GM12878 (cell line): ENCODE measurements at regions not wholly inside any gene's neighbourhood (a gene's known extent, or its start where the extent isn't known, plus 50 kb on each side); places are given as distances from the start of the nearest gene placed in this dataset.

Source experiments
- ATAC-seq: fragments of 200-7000 bp; cut with Tn5 transposase; 3 replicates; pipeline ENCODE4 v1.9.1; 2020; ENCODE audit warnings: mild to moderate bottlenecking, moderate library complexity
- BruUV-seq: library from RNA; stranded (reverse); fragments of 400-500 nt; replicated peaks from 2 replicates; lab custom pipeline; 2021; lab: Mats Ljungman, UMichigan
- CTCF ChIA-PET: fragments of 300-600 bp; sonication (Branson Sonifier 250); formaldehyde crosslinking; extraction: SDS; loops from one replicate; lab custom pipeline; 2021; ENCODE audit warnings: inconsistent platforms; lab: Yijun Ruan, JAX
- POLR2A ChIA-PET: fragments of 350-600 bp; formaldehyde crosslinking; extraction: SDS; loops from one replicate; lab custom pipeline; 2021; ENCODE audit warnings: inconsistent platforms; lab: Charles Lee
- RAD21 ChIA-PET: fragments of 300-600 bp; sonication (Branson Sonifier 250); formaldehyde crosslinking; loops from one replicate; lab custom pipeline; 2023; ENCODE audit warnings: antibody characterized with exemption; ENCODE audit not compliant: unreplicated experiment; lab: Charles Lee
- SMC1A ChIA-PET: fragments of 300-600 bp; sonication (Branson Sonifier 250); formaldehyde crosslinking; loops from one replicate; lab custom pipeline; 2023; ENCODE audit not compliant: unreplicated experiment, uncharacterized antibody; lab: Charles Lee
- DNase-seq: peaks from one replicate; pipeline ENCODE4 v3.0.0-alpha.2; 2011; ENCODE audit warnings: low read depth, low spot score
- FAIRE-seq: peaks from 3 replicates; lab custom pipeline; 2011; peaks lifted over from hg19 to GRCh38; lab: Jason Lieb, UNC
- H2AFZ ChIP-seq: 2 replicates; pipeline ENCODE4 v1.6.0; 2011; ENCODE audit warnings: low read depth, low read length, control low read depth; ENCODE audit not compliant: control insufficient read depth
- H3K27ac ChIP-seq: 2 replicates; pipeline ENCODE4 v1.5.1; 2011; ENCODE audit warnings: control low read depth; ENCODE audit not compliant: control insufficient read depth, insufficient read depth
- H3K27me3 ChIP-seq, 2 experiments: replicated peaks in 1 of 2; 2 replicates each; pipeline versions ENCODE4 v1.6.0 to v1.6.1; 2011; ENCODE audit warnings: low read length in 1 of 2; ENCODE audit not compliant: control insufficient read depth in 2 of 2, insufficient read depth in 2 of 2
- H3K36me3 ChIP-seq, 2 experiments: 2 replicates each; pipeline ENCODE4 v1.5.1; 2011; ENCODE audit warnings: low read length in 1 of 2; ENCODE audit not compliant: control insufficient read depth in 2 of 2, insufficient read depth in 2 of 2
- H3K4me1 ChIP-seq: 2 replicates; pipeline ENCODE4 v1.6.1; 2011; ENCODE audit warnings: mild to moderate bottlenecking, low read length, moderate library complexity, mixed read lengths; ENCODE audit not compliant: control insufficient read depth, insufficient read depth
- H3K4me2 ChIP-seq: 2 replicates; pipeline ENCODE4 v1.6.0; 2011; ENCODE audit warnings: control low read depth; ENCODE audit not compliant: control insufficient read depth, insufficient read depth
- H3K4me3 ChIP-seq: fragments of 200-600 bp; sonication (generic); 2 replicates; pipeline ENCODE4 v1.5.1; 2016
- H3K79me2 ChIP-seq: 2 replicates; pipeline ENCODE4 v1.6.0; 2011; ENCODE audit warnings: low read length; ENCODE audit not compliant: control insufficient read depth, insufficient read depth
- H3K9ac ChIP-seq: 2 replicates; pipeline ENCODE4 v1.8.0; 2011; ENCODE audit warnings: low read length, control low read depth, mixed read lengths; ENCODE audit not compliant: control insufficient read depth, insufficient read depth
- H3K9me3 ChIP-seq: replicated peaks from 3 replicates; pipeline ENCODE4 v1.5.1; 2011; ENCODE audit warnings: mild to moderate bottlenecking, low read length; ENCODE audit not compliant: control insufficient read depth, insufficient read depth
- H4K20me1 ChIP-seq: 2 replicates; pipeline ENCODE4 v1.6.0; 2011; ENCODE audit not compliant: control insufficient read depth, insufficient read depth
- CHD1 ChIP-seq: IDR thresholded peaks from 2 replicates; pipeline ENCODE4 v1.6.1; 2012; ENCODE audit warnings: low read depth, low read length, improper control_type of control experiment
- ESRRA ChIP-seq: IDR thresholded peaks from 2 replicates; pipeline ENCODE4 v1.6.1; 2012; ENCODE audit warnings: mild to moderate bottlenecking, low read length, improper control_type of control experiment
- FOS ChIP-seq: IDR thresholded peaks from 3 replicates; pipeline ENCODE4 v1.6.1; 2011; ENCODE audit warnings: borderline replicate concordance; ENCODE audit not compliant: insufficient read length; ENCODE audit errors: extremely low read depth
- IRF4 ChIP-seq: IDR thresholded peaks from 2 replicates; pipeline ENCODE4 v1.6.1; 2011; ENCODE audit warnings: low read depth, low read length
- JUND ChIP-seq: IDR thresholded peaks from 2 replicates; pipeline ENCODE4 v1.6.1; 2012; ENCODE audit warnings: low read depth, mild to moderate bottlenecking, low read length, improper control_type of control experiment, moderate library complexity
- ZNF274 ChIP-seq: IDR thresholded peaks from one replicate; pipeline ENCODE4 v1.8.0; 2011; ENCODE audit not compliant: insufficient read length, insufficient read depth
- WGBS: methylation state at CpG from one replicate; pipeline ENCODE4 v1.1.6; 2016; ENCODE audit warnings: low lambda C conversion rate; ENCODE audit not compliant: insufficient replicate concordance, insufficient coverage; ENCODE audit errors: missing lambda C conversion rate; 5-methylcytosine and 5-hydroxymethylcytosine counted together
- in situ Hi-C: fragments of 300-500 bp; cut with MboI; formaldehyde crosslinking; loops from 9 replicates; pipeline ENCODE4 v1.14.3; 2018; ENCODE audit warnings: mixed read lengths
- intact Hi-C: fragments of 100-400 bp; cut with micrococcal nuclease; formaldehyde crosslinking; loops from one replicate; pipeline ENCODE4 v1.14.2; 2022; ENCODE audit not compliant: unreplicated experiment
- TF ChIP-seq, protein P1 (sequence below): fragments of 450-650 bp; IDR thresholded peaks from 2 replicates; pipeline ENCODE4 v1.6.1; 2017; ENCODE audit warnings: mild to moderate bottlenecking

GRCh38 chr2:172195836-172196376 is 93.2 kb upstream of the DLX2 start:
- ChIA-PET RAD21 (no interaction called here), POLR2A (no interaction called here), SMC1A (no interaction called here), CTCF (no interaction called here)
- Histone ChIP-seq H3K4me1 (no peaks in the 10 kb centered on the region), H3K36me3 (no peaks in the 10 kb centered on the region), H3K27me3 (no peaks in the 10 kb centered on the region), H3K9ac (no peak overlapping the region), H2AFZ (no peak overlapping the region), H3K4me2 (no peak overlapping the region), H3K9me3 (peaks cover 2% of the 10 kb centered on the region; the same call in 2 of the 3 replicates), H3K27ac (no peak overlapping the region), H3K79me2 (no peaks in the 10 kb centered on the region), H4K20me1 (no peaks in the 10 kb centered on the region), H3K4me3 (no peak overlapping the region)
- in situ Hi-C loops (no loop called here), intact Hi-C loops (no loop called here)
- FAIRE-seq (no peak), ATAC-seq (no peak), DNase-seq (no peak)
- 25% methylated on average over 6 of the region's 6 CpGs for WGBS
- TF ChIP-seq FOS = no peak
- TF ChIP-seq CHD1 = no peak
- TF ChIP-seq, protein P1, sequence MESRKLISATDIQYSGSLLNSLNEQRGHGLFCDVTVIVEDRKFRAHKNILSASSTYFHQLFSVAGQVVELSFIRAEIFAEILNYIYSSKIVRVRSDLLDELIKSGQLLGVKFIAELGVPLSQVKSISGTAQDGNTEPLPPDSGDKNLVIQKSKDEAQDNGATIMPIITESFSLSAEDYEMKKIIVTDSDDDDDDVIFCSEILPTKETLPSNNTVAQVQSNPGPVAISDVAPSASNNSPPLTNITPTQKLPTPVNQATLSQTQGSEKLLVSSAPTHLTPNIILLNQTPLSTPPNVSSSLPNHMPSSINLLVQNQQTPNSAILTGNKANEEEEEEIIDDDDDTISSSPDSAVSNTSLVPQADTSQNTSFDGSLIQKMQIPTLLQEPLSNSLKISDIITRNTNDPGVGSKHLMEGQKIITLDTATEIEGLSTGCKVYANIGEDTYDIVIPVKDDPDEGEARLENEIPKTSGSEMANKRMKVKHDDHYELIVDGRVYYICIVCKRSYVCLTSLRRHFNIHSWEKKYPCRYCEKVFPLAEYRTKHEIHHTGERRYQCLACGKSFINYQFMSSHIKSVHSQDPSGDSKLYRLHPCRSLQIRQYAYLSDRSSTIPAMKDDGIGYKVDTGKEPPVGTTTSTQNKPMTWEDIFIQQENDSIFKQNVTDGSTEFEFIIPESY = no peak
- no peak for TF ChIP-seq IRF4
- TF ChIP-seq JUND = no peak
- TF ChIP-seq ESRRA = no peak
- TF ChIP-seq ZNF274 = no peak
- no TSS peak for BruUV-seq
